ENCODE measurements at regions not wholly inside any gene's neighbourhood (a gene's known extent, or its start where the extent isn't known, plus 50 kb on each side); places are given as distances from the start of the nearest gene placed in this dataset.
"Not testable (repeated sequence)": the region's sequence is repeated elsewhere in the genome, so short reads cannot be mapped to it uniquely, and the experiment has no call there.

DNA sequence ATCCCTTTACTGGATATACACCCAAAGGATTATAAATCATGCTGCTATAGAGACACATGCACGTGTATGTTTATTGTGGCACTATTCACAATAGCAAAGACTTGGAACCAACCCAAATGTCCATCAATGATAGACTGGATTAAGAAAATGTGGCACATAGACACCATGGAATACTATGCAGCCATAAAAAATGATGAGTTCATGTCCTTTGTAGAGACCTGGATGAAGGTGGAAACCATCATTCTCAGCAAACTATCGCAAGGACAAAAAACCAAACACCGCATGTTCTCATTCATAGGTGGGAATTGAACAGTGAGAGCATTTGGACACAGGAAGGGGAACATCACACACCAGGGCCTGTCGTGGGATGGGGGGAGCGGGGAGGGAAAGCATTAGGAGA lies 52.4 kb upstream of the FAM135A start:
- POLR2A ChIA-PET (ENCODE audit: low non-redundant PET); CTCF ChIA-PET; DNase-seq (ENCODE audit: low spot score); H3K27ac ChIP-seq: not testable (repeated sequence)

DNA sequence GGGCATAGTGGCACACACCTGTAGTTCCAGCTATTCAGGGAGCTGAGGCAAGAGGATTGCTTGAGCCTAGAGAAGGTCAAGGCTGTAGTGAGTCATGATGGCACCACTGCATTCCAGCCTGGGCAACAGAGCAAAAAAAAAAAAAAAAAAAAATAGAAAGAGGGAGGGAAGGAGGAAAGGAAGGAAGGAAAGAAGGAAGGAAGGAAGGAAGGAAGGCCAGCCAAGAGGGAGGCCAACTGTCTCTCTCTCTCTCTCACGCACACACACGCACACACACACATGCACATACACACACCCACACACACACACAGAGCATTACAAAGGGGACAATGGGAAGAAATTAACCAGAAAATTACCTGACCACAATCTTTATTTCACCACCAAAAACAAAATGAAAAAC lies 50.6 kb upstream of the COL9A1 start:
- no peak for DNase-seq (ENCODE audit: low spot score)
- TF ChIP-seq, protein P1, sequence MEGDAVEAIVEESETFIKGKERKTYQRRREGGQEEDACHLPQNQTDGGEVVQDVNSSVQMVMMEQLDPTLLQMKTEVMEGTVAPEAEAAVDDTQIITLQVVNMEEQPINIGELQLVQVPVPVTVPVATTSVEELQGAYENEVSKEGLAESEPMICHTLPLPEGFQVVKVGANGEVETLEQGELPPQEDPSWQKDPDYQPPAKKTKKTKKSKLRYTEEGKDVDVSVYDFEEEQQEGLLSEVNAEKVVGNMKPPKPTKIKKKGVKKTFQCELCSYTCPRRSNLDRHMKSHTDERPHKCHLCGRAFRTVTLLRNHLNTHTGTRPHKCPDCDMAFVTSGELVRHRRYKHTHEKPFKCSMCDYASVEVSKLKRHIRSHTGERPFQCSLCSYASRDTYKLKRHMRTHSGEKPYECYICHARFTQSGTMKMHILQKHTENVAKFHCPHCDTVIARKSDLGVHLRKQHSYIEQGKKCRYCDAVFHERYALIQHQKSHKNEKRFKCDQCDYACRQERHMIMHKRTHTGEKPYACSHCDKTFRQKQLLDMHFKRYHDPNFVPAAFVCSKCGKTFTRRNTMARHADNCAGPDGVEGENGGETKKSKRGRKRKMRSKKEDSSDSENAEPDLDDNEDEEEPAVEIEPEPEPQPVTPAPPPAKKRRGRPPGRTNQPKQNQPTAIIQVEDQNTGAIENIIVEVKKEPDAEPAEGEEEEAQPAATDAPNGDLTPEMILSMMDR (conservative IDR thresholded peaks at IDR 0.05; ENCODE audit: low read depth), result no peak
- CTCF ChIA-PET, result no interaction called here
- POLR2A ChIA-PET (ENCODE audit: low non-redundant PET), result interaction anchor here (0.6 kb wide), 1 partner anchor 1028 kb away, joined by 6 read pairs; no protein-coding TSS in a partner anchor
- no peak overlapping the region for H3K27ac ChIP-seq

All from RWPE1 (cell line).